Activated naive CD4-positive, alpha-beta T cell (primary cell): ENCODE measurements at regions not wholly inside any gene's neighbourhood (a gene's known extent, or its start where the extent isn't known, plus 50 kb on each side); places are given as distances from the start of the nearest gene placed in this dataset.

ENCODE experiments used
- DNase-seq, 4 experiments: peaks; one replicate each; lab custom pipeline; 2025; lab: John Stamatoyannopoulos, UW

DNA sequence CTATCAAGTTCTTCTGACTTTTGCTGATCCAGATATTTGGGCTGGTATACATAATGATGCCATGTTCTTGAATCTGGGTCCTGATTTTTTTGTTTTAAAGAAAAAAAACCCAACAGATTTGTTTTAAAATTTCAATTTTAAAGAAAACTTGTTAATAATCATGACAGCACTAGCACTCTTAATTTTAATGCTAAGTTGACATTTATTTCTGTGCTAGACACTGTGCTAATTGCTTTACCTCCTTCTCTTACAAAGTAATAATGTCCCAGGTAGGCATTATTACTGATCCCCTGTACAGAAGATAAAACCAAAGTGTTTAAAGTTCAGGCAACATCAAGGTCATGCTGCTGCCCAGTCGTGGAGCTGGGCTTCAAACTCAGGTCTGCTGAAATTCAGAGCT, 101.9 kb downstream of the ZNF608 start:
- DNase-seq, result no peak

DNA sequence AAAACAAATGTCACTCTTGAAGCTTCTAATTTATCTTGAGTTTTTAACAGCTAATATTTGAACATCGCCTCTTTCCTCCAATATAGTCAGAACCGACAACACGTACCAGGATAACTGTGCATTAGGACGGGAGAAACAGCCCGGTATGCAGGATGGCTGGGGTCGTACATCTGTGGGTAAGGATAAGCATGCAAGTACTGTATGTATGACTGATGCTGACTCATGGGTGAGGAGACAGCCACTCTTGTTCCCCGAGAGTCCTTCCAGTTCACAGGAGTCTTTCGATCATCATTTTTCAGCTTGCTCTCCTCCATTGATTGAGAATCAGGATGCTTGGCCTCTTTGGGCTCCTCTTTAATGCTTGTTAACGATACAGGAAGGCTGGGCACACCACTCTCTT, 102.3 kb downstream of the ZNF608 start:
- no peak for DNase-seq

DNA sequence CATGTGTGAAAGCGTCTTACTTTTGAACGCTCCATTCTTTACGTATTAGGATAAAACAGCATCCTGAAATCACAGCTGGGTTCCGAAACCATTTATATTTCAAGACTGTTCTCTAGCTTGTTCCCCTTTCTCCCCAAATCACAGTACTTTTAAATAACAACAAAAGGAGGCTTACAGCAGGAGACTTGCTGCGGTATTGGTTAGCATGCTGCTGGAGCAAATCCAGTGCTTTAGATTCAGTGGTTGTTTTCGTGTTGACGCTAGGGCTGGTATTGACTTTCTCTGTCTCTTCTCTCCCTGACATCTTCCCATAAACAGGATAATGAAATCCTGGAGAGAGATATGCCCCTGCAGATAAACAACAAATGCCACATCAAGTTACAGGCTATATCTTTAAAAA, 103.1 kb downstream of the ZNF608 start:
- DNase-seq, result no peak

DNA sequence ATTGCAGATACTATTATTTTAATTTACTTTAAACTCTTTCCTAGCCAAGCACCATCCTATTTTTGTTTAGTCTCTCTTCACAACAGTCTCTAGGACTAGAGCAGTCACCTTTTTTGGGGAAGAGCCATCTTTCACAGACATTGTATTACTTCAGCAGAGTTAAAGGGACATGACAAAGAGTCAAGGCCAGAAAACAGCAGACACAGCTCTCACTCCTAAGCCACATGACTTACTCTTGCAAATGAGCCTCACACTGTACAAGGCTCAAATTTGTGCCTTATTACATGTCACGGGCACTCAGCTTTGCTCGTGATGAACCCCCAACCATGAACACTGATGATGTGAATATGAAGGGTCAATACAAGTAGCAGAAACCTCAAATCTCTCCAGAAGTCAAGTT, 104.3 kb downstream of the ZNF608 start:
- DNase-seq, result no peak

DNA sequence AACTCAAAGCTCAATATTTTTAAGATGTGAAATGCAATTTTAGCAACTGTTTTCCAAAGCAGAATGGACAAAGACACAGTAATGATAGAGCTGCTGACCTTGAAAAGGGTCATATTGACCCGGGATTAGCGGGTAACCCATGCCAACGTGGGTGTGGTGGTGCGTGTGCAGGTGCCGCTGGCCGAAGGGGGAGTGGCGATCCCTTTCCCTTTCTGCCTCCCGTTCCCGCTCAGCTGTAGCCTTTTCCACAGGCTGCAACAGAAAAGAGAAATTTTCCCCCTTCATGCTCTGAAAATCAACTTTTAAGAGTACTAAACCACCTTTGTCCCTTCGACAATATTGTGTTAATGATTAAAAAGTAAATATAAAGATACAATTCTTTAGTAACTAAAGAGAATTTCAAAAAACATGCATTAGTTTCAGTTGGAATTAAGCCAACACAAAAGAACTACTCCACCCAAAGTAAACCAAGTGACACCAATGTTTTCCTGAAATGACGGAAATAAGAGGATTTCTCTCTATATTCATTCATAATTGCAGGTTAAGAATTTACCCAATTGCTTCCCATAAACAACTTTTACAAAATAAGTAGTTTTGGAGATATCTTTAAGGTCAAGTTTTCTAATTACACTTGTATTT, 105.2 kb downstream of the ZNF608 start:
- no peak for DNase-seq

DNA sequence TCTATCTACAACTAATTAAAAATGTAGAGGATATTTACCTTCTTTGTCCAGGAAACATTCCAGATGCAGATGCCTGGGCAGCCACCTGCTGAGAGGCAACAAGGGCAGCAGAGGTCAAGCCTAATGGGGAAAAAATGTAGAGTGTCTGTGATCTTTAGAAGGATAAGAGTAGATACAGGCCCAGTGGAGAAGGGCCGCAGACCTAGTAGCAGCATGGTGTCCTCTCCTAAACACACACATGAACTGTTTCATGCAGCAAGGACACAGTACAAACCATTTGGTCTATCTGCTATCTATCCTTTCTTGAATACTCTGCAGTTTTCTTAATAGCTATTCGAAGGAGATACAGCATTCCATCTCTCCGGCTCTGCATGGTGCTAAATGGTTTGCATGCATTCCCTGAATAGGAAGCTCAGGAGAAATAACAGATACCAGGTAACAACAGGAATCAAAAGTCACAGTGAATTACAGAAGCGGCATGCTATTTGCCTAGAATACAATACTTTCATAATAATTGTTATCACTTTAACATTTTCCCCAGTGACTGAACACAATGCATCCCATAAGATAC, 107.3 kb downstream of the ZNF608 start:
- no peak for DNase-seq

DNA sequence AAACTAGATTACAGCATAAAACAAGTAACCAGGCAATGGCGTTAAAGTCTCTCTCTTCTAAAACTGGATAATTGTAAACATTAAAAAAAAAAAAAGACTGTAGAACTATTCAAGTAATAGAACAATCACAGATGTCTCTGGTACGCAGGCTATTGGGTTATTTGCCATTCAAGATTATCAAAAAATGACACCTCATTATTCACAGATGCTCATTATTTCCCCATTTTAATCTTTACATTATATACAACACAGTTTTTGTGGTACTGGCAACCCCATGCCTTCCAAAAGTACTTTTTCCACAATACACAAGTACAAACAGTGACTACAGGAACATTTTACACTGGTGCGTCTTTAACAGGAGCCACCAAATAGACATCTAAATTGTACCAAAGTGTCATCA, 109.4 kb downstream of the ZNF608 start:
- DNase-seq, result no peak

DNA sequence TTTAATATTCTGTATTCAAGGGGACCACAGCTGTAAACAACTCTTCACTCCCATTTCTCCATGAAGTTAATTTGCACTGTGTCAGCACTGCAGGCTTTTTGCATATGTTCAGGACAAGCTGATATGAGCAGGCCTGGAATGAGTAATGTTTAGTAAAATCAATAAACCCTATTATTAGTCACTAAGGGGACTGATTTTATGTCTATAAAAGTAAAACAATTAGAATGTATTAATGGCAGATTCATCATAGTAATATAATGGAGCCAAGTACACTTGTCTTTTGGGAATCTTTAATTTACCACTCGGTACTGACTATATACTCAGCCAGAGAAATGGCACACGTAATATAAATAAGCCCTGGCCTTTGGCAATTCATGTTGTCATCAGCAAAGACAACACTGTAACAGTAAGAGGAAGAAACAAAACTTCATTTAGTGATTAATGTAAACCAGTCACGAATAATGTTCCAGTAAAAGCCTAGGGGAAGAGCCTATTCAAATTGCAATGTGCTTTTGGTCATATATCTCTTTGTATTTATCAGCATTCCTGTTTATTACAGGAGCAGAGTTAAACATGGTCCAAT, 111.6 kb downstream of the ZNF608 start:
- no peak for DNase-seq

DNA sequence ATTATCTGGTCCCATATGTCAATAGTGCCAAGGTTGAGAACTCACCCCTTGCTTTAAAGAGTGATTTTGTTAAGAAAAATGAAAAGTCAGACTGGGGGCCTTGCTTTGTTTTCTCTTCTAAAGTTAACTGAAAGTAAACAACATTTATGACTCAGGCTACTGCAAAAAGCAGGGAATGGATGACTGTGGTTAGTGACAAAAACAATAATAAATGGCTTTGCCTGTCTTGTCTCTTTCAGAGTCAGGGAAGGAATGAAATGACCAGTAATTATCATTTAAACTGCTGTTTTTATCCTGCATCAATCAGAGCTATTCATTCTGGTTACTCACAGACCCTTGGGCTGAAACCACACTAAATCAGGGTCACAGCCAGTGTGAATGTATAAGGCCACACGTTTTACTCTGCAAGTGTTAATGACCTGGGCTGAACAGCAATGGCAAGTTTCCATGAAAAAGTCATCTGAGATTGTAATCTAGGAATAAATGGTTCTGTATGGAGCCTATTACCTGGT, 112.2 kb downstream of the ZNF608 start:
- DNase-seq, result no peak

DNA sequence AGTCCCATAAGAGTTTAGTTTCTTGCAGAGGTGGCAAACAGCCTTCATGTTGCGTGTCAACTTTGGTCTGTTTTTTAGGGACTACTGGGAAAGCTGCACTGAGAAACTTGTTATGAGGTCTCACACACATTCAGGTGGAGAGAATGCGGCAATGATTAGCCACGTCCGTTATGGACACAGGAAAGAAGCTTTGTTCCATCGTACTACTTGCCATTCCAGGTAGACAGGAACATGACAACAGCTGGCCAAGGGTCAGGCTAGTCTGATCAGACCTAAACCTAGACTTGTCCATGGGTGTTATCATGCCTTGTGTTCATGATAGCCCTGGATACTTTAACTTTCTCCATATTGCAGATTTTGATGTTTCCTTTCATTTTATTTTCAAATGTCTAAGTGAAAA, 113.2 kb downstream of the ZNF608 start:
- no peak for DNase-seq

DNA sequence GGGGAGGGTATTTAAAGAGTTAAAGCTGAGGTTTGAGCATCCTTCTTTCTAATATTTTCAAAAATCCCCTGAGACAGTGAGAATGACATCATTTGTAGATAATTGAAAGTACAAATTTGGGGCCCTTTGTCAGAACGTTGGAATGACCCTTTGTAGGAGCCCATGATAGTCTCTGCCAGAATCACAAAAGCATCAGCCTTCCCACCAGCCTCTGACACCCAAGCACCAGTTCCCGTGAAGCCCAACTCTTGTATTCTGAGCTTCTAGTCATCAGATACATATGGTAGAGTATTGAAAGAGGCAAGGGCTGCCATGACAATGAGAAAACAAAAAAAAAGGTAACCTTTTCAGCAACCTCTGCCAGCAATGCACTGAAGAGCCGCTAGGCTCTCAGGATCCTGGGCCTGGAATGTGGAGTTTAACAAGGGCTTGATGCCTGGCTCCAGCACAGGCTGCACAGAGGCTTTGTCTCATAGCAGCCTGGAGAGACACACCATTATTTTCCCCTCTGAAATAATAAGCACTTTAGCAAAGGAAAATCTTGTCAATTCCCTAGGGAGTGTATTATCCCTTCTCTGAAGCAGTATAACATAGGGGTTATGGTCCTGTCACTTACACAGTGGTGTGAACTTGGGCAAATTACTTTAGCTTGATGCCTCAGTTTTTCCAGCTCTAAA, 114.4 kb downstream of the ZNF608 start:
- DNase-seq, result no peak

DNA sequence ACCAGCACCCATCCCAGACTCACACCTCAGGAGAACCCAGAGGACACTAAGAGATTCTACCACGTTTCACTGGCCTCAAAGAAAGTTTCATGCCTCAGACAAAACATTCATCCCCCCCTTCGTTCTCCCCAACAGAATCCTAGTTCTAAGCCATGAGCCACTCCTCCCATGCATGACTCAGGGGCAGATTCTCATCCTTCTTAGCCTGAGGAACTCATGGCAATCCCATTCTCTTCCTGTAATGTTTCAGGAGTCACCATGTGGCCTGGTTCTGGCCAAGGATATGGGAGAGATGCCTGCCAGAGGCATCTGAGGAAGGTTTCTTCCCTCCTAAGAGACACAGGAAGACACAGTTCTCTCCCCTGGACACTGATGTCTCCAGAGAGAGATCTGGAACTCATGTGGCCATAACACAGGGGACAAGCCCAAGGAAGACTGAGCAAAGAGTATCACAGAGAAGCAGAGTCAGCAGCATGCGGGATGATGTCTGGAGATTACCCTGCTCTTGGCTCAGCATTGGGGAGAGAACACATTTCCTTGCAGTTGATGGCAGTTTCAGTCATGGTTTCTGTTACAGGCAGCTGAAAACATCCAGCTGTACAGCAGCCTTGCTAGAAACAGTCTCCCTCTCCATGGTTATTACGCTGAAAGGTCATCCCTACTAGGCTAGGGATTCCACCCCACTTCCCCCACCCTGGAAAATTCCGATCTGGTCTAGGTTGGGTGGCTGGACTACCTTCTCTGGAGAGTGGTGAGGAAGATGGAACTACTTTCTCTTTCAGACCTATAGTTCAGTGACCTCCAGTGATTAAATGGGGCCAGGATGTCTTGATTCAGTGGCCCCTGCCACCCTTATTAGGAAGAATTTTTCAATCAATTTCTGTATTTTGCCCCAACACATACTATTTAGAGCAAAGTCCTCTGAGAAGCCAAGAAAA, 115.4 kb downstream of the ZNF608 start:
- DNase-seq, result no peak

DNA sequence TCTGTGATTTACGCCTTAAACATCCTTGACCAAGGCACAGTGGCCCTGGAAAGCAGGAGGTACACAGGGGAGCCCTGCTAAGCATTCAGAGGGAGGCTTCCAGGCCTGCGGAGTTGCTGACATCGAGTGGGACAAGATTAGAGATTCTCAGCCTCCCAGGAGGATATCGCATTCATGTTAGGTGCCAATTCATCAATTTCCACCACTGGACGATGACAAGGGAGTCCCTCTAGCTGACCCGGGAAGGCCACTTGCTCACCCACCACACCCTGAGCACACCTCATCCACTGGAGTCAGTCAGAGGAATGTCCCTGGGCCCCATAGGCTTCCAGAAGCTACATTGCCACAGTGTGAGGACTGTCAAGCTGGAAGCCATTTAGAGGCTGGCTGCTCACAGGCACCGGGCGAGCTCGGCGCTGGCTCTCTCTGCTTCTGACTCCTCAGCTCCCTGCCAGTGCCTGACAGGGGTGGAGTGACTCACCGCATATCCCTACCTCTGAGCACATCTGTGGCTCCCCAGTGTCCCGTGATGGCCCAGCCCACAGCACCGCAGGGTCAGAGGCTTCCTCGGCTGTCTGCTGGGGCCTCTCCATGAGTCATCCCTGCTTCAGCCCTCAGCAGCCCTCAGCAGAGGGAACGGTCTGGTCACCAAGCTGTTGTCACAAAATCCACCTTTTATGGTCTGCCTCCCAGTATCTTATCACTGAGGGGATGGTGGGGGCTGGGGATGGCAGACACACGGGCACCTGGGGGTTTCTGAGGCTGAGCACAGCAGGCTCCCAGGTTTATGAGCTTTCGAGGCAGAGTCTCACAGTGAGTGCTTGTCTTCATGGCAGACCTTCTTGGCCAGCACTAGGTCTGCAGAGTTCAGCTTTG, 117.5 kb downstream of the ZNF608 start:
- DNase-seq, result no peak

DNA sequence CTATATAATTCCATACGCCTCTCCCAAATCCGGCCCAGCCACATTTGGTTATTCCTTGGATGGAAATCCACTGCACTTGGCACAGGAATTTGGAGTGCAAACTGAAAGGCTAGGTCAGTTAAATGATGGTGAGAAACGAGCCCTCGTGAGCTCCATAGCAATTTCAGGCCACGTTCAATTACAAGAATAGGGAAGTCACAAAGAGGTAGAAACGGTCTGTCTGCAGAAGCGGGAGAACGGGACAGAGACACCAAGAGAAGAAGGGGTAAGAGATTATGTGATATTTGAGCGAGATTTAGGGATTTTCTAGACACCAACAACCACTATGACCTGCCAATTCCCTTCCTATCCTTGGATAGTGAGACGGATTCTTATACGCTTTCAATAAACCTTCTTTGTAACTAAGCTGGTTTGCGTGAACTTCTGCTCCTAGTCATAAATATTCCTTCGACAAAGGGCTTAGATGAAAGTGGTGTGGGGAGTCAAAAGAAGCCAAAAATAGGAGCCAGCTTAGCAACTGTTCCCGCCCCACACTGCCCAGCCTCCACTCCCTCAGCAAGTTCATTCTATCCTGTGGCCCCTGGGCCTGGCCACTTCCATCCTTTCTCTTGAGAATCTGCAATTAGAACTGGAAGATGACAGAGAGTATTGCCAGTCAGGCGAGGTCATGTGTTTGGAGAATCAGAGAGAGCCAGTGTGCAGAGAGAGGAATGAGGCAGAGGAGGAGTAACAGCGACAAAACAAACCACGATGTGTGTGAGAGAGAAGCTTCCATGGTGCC, 118.4 kb downstream of the ZNF608 start:
- DNase-seq, result no peak

DNA sequence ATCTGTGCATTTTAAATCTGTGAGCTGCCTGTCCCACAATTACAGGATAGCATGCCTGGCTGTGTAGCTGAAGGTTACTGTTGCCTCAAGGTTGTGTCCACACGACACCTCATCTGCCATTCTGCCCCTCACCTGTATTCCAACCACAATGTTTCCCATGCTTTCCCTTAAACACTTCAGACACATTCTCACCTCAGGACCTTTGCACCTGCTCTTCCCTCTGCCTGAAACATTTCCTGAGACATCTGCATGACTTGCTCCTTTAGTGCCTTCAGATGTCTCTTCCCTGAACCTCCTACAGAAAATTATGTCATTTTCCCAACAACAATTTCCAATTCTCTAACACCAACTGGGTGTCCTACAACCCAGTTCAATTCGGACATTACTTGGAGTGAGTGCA, 120.4 kb downstream of the ZNF608 start:
- no peak for DNase-seq

DNA sequence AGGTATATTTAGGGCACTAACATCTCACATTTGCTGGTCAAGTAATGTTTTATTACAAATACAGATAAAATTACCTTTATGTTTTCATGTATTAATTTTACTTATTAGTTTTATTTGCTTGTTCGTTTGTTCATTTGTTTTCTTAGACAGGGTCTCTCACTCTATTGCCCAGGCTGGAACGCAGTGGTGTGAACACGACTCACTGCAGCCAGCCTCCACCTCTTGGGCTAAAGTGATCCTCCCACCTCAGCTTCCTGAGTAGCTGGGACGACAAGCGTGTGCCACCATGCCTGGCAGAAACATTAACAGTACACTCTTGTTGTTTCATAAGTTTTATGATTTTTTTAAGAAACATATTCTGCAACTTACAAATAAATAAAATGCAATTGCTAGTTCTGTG, 123.2 kb downstream of the ZNF608 start:
- DNase-seq, result no peak

DNA sequence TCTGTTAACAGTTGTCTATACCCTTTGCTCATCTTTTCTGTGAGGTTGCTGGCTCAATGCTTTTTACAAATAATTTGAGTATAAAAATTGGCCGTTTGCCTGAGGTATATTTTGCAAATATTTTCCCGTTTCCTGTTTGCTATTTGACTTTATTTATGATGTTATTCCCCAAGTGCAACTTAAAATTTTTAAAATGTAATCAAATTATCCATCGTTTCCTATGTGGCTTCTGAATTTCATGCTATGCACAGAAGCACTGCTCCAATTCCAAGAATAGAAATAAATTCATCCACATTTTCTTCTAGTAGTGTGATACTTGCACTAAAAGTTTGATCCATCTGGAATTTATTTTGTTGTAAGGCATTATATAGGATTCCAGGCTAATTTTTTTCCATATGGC, 123.6 kb downstream of the ZNF608 start:
- DNase-seq, result no peak

DNA sequence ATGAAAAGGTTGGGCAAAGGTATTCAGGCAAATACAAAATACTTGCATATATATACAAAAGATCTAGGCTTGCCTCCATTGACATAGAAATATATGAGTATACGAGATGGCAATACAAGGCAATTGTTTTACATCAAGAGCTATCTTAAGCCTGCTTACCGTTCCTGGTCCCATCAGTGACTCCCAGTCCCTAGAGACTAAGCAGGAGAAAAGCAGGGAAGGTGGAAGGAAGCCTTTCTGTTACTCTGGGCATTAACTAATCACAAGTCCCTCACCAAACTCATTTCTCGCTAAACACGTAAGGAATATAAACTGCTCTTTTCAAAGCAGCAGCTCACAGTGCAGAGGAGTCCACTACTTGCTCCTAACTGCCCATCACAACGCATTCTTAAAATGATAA, 125.2 kb downstream of the ZNF608 start:
- DNase-seq, result no peak

DNA sequence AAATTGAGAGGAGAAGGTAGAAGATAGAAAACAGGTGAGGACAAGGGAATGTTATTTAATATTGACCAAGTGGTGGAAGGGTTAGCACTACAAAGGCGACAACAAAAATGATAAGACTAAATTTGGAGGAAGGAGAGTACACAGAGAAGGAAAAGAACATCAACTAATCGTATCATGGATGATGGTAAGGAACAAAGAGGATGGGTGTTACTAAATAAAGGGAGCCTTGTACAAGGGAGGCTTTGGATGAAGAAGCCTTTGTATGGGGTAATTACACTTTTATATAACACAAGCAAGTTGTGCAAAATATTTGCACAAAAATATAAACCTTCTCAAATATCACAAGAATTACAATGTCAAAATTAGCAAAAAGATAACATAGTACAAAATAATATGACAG, 125.7 kb downstream of the ZNF608 start:
- DNase-seq, result no peak

DNA sequence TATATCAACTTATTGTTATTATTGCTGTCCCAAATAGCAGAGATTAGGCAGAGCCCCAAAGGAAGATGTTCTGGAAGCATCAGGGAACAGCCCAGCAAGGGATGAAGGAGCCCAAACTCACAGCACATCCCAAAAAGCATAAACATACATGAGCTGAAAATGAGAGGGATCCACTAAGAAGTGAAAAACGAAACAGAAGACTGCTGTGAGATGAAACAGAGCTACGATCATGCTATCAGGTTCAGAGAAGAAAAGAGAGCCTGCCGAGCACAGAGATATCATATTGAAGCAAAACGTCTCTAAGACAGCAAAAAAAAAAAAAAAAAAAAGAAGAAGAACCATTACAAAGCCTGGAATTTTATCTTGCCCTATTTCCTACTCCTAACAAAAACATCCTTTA, 127.3 kb downstream of the ZNF608 start:
- no peak for DNase-seq
